GM19397 (cell line): ENCODE measurements at regions not wholly inside any gene's neighbourhood (a gene's known extent, or its start where the extent isn't known, plus 50 kb on each side); places are given as distances from the start of the nearest gene placed in this dataset.

Experiments used
- ATAC-seq: cut with Tn5 transposase; IDR thresholded peaks from one replicate; pipeline ENCODE4 v1.9.1; 2021; ENCODE audit warnings: mild to moderate bottlenecking, moderate library complexity; ENCODE audit not compliant: unreplicated experiment

DNA sequence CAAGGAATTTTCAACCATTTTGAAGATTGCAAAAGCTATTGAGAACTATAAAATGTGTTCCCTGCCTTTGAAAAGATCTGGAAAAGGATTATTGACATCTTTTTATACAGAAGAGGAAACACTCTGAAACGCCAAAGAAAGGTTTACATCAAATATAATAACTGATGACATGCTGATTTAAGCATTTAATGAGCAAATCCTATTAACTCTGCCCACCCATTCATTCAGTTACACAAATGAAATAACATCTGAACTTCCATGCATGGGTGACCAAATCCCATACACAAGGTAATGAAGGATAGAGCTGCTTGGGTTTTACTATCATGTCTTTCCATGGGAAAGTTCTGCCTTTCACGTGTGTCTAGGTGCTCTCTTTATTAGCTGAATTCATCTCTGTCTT, 589.4 kb upstream of the WWC1 start:
- no peak for ATAC-seq

GRCh38 chr5:167708449-167708848, 583.0 kb upstream of the WWC1 start:
- no peak for ATAC-seq

GRCh38 chr5:167709625-167710024, 581.8 kb upstream of the WWC1 start:
- no peak for ATAC-seq

- ATAC-seq = no peak
Measured at GRCh38 chr5:167710444-167711073, 580.9 kb upstream of the WWC1 start.

GRCh38 chr5:167712986-167713585, 578.4 kb upstream of the WWC1 start:
- no peak for ATAC-seq

DNA sequence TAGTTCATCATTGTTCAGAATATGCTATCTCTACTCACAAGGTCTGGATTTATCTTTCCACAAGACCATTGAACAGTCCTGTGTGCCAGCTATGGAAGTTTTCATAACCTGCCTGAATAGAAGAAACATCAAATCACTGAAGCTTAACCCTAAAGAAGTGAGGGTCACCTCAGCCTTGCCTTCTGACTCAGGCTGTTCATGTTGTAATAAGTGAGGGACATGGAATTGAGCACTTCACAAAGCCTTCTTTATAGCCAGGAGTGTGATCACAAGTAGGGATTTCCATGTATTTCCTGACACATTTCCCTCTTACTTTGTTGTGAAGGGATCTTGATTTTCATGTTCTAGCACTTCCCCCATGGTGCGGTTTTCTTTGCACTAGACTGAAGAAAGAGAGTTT, 577.5 kb upstream of the WWC1 start:
- no peak for ATAC-seq

GRCh38 chr5:167716126-167716775, 575.2 kb upstream of the WWC1 start:
- no peak for ATAC-seq

- no peak for ATAC-seq
Measured at GRCh38 chr5:167720259-167720658, 571.2 kb upstream of the WWC1 start.

- no peak for ATAC-seq
Measured at GRCh38 chr5:167720676-167721260, 570.7 kb upstream of the WWC1 start.

DNA sequence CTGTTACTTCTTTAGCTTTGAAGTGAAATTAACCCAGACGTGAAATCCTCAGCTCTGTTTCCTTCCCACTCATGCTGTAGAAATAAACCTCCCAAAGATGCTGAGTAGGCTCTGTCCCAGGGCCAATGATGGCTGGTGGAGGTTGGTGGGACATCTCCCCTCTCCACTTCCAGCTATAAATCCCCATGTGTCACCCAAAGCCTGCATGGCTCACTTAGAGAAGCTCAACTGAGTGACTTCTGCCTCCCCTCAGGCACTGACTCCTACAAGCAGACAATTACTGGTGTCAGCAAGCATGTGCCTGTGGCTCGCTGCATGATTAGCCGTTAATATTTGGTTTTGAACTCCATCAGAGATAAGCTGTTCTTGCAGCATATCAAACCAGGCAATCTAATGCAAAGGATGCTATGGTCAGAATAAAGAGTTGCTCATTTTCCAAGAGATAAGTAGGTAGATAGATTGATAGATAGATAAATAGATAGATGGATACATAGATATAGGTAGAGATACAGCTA, 569.5 kb upstream of the WWC1 start:
- no peak for ATAC-seq

DNA sequence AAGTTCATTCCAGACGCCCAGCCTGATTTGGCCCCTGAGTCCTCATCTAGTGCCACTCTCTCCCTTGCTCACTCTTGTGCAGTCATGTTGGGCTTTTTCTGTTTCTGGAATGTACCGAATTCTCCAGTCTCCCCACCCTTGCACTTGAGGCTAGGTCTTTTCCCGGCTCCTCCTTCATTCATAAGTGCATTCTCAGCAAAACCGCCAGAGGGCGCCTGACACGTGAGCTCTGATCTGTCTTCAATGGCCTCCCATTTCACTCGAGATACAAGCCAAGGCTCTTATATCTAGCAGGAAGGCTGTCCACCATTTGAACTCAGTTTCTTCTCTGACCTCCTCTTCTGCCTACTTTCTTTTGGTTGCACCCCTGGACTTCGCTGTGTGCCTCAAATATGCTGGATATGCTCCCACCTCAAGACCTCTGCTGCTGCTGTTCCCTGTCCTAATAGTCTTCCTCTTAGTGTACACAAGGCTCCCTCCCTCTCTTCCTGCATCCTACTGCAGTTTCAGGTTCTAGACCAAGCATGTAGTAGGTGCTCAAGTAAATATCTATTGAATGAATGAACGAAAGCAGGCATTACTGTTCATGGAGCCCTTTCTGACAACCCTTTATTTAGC, 568.1 kb upstream of the WWC1 start:
- peak; percentile 97 for ATAC-seq

DNA sequence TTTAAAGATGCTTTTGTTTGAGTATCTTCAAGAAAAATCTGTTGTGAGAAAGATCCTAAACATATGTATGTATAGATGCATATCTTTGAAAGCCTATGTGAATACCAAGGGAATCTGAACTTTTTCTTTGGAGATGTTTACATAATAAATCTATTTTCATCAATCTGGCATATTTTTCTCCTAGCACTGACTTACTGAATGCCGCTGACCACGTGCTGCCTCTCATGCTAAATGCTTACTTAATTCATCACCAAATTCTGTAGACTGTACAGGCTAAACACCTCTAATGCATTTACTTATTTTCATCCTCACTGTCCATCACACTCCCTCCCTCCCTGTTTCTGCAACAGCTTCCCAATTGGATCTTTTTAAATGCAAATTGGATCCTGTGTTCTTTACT, 566.2 kb upstream of the WWC1 start:
- no peak for ATAC-seq

GRCh38 chr5:167725741-167726140, 565.7 kb upstream of the WWC1 start:
- ATAC-seq = no peak

DNA sequence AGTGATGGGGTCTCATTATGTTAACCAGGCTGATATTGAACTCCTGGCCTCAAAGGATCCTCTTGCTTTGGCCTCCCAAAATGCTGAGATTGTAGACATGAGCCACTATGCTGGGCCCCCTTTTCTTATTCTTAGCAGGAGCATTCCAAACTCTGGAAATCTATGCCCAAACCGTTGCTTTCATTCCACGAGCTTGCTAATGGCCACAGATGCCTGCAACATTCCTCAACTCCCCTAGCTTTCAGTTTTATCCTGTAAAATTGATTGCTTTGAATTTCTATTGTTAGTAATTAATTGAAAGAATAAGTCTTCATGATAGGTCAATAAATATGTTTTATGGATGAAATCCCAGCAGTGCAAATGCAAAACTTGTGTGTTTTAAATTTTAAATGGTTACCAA, 564.8 kb upstream of the WWC1 start:
- ATAC-seq = no peak

- no peak for ATAC-seq
Measured at GRCh38 chr5:167730121-167730520, 561.3 kb upstream of the WWC1 start.

DNA sequence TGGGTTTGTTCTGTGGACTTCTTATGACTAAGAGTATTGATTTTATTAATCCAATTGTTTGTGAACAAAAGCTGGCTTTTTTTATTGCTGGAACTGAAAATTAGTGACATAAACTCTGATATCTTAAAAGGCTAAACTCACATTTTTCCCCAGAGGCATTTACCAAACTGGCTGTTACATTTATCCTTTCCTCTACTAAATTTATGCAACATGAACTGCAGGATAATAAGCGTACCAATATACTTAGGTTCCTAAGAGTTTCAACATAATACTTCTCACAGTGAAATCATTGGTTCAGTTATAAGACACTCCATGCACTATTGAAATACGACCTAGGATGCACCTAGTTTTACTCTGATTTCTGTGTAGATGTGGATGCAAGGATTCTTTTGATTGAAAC, 560.8 kb upstream of the WWC1 start:
- ATAC-seq = no peak

DNA sequence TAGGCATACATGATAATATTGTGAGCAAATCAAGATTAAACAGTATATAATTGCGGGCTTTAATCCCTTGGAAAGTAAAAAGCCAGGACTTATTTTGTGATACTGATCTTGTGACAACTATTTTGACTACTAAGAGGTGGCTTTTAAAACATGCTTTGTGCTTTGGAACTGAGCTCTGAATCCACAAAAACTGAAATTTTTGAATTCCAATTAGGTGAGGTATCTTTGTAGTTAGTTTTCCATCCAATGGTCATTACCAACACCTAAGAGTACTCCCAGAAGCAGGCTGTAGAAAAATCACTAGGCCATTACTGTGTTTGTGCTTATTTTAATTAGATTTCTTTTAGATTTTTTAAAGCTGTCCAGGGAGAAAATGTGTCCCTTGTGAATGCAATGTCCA, 559.5 kb upstream of the WWC1 start:
- no peak for ATAC-seq

GRCh38 chr5:167732499-167732898, 558.9 kb upstream of the WWC1 start:
- ATAC-seq = no peak

- no peak for ATAC-seq
Measured at GRCh38 chr5:167736992-167737391, 554.5 kb upstream of the WWC1 start.

DNA sequence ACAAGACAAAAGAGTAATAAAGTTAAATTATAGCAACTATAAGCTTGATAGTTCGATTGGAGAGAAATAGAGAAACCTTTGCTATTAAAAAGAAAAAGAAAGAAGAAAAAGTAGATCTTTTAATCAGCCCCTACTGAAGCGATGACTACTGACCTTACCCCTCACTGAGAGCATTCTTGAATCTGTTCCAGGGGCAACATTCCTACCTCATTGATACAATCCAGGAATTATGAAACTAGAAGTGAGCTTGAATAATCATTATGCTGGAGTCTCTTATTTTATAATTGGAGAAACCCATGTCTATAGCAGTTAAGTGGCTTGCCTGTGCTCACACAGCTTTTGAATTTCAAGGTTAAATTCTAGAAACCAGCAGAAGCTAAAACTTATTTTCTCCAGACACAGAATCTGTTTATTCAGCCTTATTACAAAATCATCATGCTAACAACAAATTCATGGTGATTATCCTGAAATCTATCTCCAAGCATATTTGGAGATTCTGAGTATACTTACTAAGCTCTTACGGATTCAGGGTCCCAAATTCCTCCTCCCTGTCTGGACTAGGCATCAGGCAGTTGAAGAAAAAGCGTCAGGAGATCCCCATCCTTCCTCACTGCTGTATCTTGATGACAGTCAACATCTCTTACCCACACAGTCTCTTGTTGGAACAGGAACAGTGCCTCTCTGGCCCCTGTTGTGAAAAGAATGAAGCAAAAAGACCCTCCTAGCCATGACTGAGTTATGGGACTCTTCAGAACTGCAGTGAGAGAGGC, 547.6 kb upstream of the WWC1 start:
- ATAC-seq = no peak

- no peak for ATAC-seq
Measured at GRCh38 chr5:167745868-167746267, 545.6 kb upstream of the WWC1 start.
